ENCODE measurements at regions not wholly inside any gene's neighbourhood (a gene's known extent, or its start where the extent isn't known, plus 50 kb on each side); places are given as distances from the start of the nearest gene placed in this dataset.

- Histone ChIP-seq H3K27me3 (replicated peaks; ENCODE audit: control insufficient read depth, insufficient read depth, low read length) (no peaks in the 10 kb centered on the region), H3K36me3 (ENCODE audit: control insufficient read depth, insufficient read depth, low read length) (no peaks in the 10 kb centered on the region), H3K9me3 (no peaks in the 10 kb centered on the region), H3K4me3 (ENCODE audit: low read depth, low read length) (no peak overlapping the region), H3K4me1 (no peaks in the 10 kb centered on the region)
- no peaks in the 10 kb centered on the region for H3K36me3 Mint-ChIP-seq (ENCODE audit: insufficient read depth, unreplicated experiment)
- ChIA-PET POLR2A (no interaction called here), CTCF (no interaction called here)
- no peak for DNase-seq
- H3K4me1 Mint-ChIP-seq (ENCODE audit: low read depth, unreplicated experiment) = no peaks in the 10 kb centered on the region
- BruUV-seq (replicated peaks) = no TSS peak
- TF ChIP-seq CTCF (IDR thresholded peaks at IDR 0.05; ENCODE audit: insufficient read depth in 1 of 2, low read depth in 1 of 2, low read length in 1 of 2, severe bottlenecking in 1 of 2, unreplicated experiment in 1 of 2) = no peak
- no peaks in the 10 kb centered on the region for H3K9me3 Mint-ChIP-seq (ENCODE audit: unreplicated experiment)
- H3K27ac Mint-ChIP-seq (ENCODE audit: unreplicated experiment) = no peak overlapping the region
- no peak overlapping the region for H3K4me3 Mint-ChIP-seq (ENCODE audit: unreplicated experiment)
- H3K27me3 Mint-ChIP-seq (ENCODE audit: insufficient read depth, unreplicated experiment) = no peaks in the 10 kb centered on the region
- intact Hi-C loops (cut with micrococcal nuclease; ENCODE audit: unreplicated experiment) = no loop called here
Measured at GRCh38 chr14:55873169-55873568, 245.0 kb upstream of the PELI2 start.

GRCh38 chr14:55874785-55875184 is 243.4 kb upstream of the PELI2 start:
- H3K4me1 Mint-ChIP-seq (ENCODE audit: low read depth, unreplicated experiment) = no peaks in the 10 kb centered on the region
- no peaks in the 10 kb centered on the region for H3K27me3 ChIP-seq (replicated peaks; ENCODE audit: control insufficient read depth, insufficient read depth, low read length)
- CTCF ChIA-PET = no interaction called here
- no peaks in the 10 kb centered on the region for H3K9me3 Mint-ChIP-seq (ENCODE audit: unreplicated experiment)
- TF ChIP-seq CTCF (IDR thresholded peaks at IDR 0.05; ENCODE audit: insufficient read depth in 1 of 2, low read depth in 1 of 2, low read length in 1 of 2, severe bottlenecking in 1 of 2, unreplicated experiment in 1 of 2) = no peak
- no peak for DNase-seq
- no peaks in the 10 kb centered on the region for H3K27me3 Mint-ChIP-seq (ENCODE audit: insufficient read depth, unreplicated experiment)
- H3K9me3 ChIP-seq = no peaks in the 10 kb centered on the region
- no peaks in the 10 kb centered on the region for H3K36me3 ChIP-seq (ENCODE audit: control insufficient read depth, insufficient read depth, low read length)
- no peak overlapping the region for H3K27ac Mint-ChIP-seq (ENCODE audit: unreplicated experiment)
- no peaks in the 10 kb centered on the region for H3K4me1 ChIP-seq
- no peaks in the 10 kb centered on the region for H3K36me3 Mint-ChIP-seq (ENCODE audit: insufficient read depth, unreplicated experiment)
- no peak overlapping the region for H3K4me3 ChIP-seq (ENCODE audit: low read depth, low read length)
- no TSS peak for BruUV-seq (replicated peaks)
- H3K4me3 Mint-ChIP-seq (ENCODE audit: unreplicated experiment) = no peak overlapping the region
- POLR2A ChIA-PET = no interaction called here
- intact Hi-C loops (cut with micrococcal nuclease; ENCODE audit: unreplicated experiment) = no loop called here

- no peak overlapping the region for H3K4me3 Mint-ChIP-seq (ENCODE audit: unreplicated experiment)
- Histone ChIP-seq H3K36me3 (ENCODE audit: control insufficient read depth, insufficient read depth, low read length) (no peaks in the 10 kb centered on the region), H3K27me3 (replicated peaks; ENCODE audit: control insufficient read depth, insufficient read depth, low read length) (no peaks in the 10 kb centered on the region), H3K4me3 (ENCODE audit: low read depth, low read length) (no peak overlapping the region), H3K9me3 (no peaks in the 10 kb centered on the region), H3K4me1 (no peaks in the 10 kb centered on the region)
- H3K36me3 Mint-ChIP-seq (ENCODE audit: insufficient read depth, unreplicated experiment) = no peaks in the 10 kb centered on the region
- ChIA-PET CTCF (interaction anchor here (0.7 kb wide), 1 partner anchor 10 kb away, joined by 3 read pairs; no protein-coding TSS in a partner anchor), POLR2A (no interaction called here)
- intact Hi-C loops (cut with micrococcal nuclease; ENCODE audit: unreplicated experiment) = no loop called here
- H3K4me1 Mint-ChIP-seq (ENCODE audit: low read depth, unreplicated experiment) = no peaks in the 10 kb centered on the region
- no peaks in the 10 kb centered on the region for H3K27me3 Mint-ChIP-seq (ENCODE audit: insufficient read depth, unreplicated experiment)
- H3K9me3 Mint-ChIP-seq (ENCODE audit: unreplicated experiment) = no peaks in the 10 kb centered on the region
- no peak for TF ChIP-seq CTCF (IDR thresholded peaks at IDR 0.05; ENCODE audit: insufficient read depth in 1 of 2, low read depth in 1 of 2, low read length in 1 of 2, severe bottlenecking in 1 of 2, unreplicated experiment in 1 of 2)
- no peak for DNase-seq
- H3K27ac Mint-ChIP-seq (ENCODE audit: unreplicated experiment) = no peak overlapping the region
- no TSS peak for BruUV-seq (replicated peaks)
Measured at GRCh38 chr14:55877942-55878341, 240.3 kb upstream of the PELI2 start.
